Nephron (organoid): ENCODE measurements at regions not wholly inside any gene's neighbourhood (a gene's known extent, or its start where the extent isn't known, plus 50 kb on each side); places are given as distances from the start of the nearest gene placed in this dataset.

Source experiments
- H3K27ac Mint-ChIP-seq, 3 experiments: 2 replicates each; pipeline ENCODE4 v1.8.0; 2020; ENCODE audit warnings: mixed read lengths in 3 of 3, mild to moderate bottlenecking in 2 of 3, moderate library complexity in 1 of 3
- H3K27me3 Mint-ChIP-seq: 2 replicates; pipeline ENCODE4 v1.8.0; 2021; ENCODE audit warnings: low read depth, mild to moderate bottlenecking, moderate library complexity, mixed read lengths
- H3K36me3 Mint-ChIP-seq: 2 replicates; pipeline ENCODE4 v1.8.0; 2020; ENCODE audit warnings: low read depth, mixed read lengths
- H3K4me1 Mint-ChIP-seq: 2 replicates; pipeline ENCODE4 v1.8.0; 2020; ENCODE audit warnings: mixed read lengths
- H3K4me3 Mint-ChIP-seq, 3 experiments: 2 replicates each; pipeline ENCODE4 v1.8.0; 2020; ENCODE audit warnings: mild to moderate bottlenecking in 3 of 3, mixed read lengths in 3 of 3, moderate library complexity in 2 of 3
- H3K9me3 Mint-ChIP-seq: 2 replicates; pipeline ENCODE4 v1.8.0; 2020; ENCODE audit warnings: mixed read lengths
- TF ChIP-seq, protein P1 (sequence below), 3 experiments: fragments of 200-600 bp; sonication (generic); IDR thresholded peaks; one replicate each; pipeline ENCODE4 v1.5.0; 2021; ENCODE audit warnings: antibody characterized with exemption in 3 of 3; ENCODE audit not compliant: unreplicated experiment in 3 of 3

- H3K4me3 Mint-ChIP-seq, result no peak overlapping the region
- no peak overlapping the region for H3K27ac Mint-ChIP-seq
- no peaks in the 10 kb centered on the region for H3K27me3 Mint-ChIP-seq
- H3K4me1 Mint-ChIP-seq, result no peaks in the 10 kb centered on the region
- peaks cover 14% of the 10 kb centered on the region for H3K9me3 Mint-ChIP-seq
- no peaks in the 10 kb centered on the region for H3K36me3 Mint-ChIP-seq
- TF ChIP-seq, protein P1, sequence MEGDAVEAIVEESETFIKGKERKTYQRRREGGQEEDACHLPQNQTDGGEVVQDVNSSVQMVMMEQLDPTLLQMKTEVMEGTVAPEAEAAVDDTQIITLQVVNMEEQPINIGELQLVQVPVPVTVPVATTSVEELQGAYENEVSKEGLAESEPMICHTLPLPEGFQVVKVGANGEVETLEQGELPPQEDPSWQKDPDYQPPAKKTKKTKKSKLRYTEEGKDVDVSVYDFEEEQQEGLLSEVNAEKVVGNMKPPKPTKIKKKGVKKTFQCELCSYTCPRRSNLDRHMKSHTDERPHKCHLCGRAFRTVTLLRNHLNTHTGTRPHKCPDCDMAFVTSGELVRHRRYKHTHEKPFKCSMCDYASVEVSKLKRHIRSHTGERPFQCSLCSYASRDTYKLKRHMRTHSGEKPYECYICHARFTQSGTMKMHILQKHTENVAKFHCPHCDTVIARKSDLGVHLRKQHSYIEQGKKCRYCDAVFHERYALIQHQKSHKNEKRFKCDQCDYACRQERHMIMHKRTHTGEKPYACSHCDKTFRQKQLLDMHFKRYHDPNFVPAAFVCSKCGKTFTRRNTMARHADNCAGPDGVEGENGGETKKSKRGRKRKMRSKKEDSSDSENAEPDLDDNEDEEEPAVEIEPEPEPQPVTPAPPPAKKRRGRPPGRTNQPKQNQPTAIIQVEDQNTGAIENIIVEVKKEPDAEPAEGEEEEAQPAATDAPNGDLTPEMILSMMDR (IDR thresholded peaks at IDR 0.05; ENCODE audit: unreplicated experiment in 3 of 3), result no peak
Measured at GRCh38 chr21:18460979-18461378, 57.4 kb upstream of the TMPRSS15 start.

DNA sequence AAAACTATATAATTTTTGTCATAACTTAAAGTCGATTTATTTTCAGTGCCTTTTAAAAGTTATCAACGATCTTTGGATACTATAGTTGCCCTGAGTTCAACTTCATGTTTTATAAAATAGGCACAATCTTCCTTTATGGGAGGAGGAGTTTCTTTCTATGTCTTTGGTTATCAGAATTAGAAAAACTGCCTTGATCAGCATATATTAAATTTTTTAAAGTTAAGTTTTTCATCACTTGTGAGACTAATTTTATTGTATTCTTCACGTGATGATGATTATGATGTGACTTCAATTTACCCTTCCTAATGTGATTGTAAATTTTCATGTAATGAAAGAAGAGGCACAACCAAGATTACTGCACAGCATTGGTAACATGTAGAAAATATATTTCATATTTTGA lies 58.2 kb upstream of the TMPRSS15 start:
- Mint-ChIP-seq H3K27ac (no peak overlapping the region), H3K27me3 (no peaks in the 10 kb centered on the region), H3K9me3 (peaks cover 14% of the 10 kb centered on the region), H3K36me3 (no peaks in the 10 kb centered on the region), H3K4me3 (no peak overlapping the region), H3K4me1 (no peaks in the 10 kb centered on the region)
- TF ChIP-seq, protein P1 (IDR thresholded peaks at IDR 0.05; ENCODE audit: unreplicated experiment in 3 of 3), result no peak

GRCh38 chr21:18467715-18468114 lies 64.1 kb upstream of the TMPRSS15 start:
- peak overlapping the region in 1 of 3 experiments; percentile 5 for H3K4me3 Mint-ChIP-seq
- H3K27ac Mint-ChIP-seq, result peak overlapping the region; percentile 3 to 39 (median 10)
- peaks cover 6% of the 10 kb centered on the region for H3K4me1 Mint-ChIP-seq
- H3K36me3 Mint-ChIP-seq, result no peaks in the 10 kb centered on the region
- no peaks in the 10 kb centered on the region for H3K27me3 Mint-ChIP-seq
- TF ChIP-seq, protein P1 (IDR thresholded peaks at IDR 0.05; ENCODE audit: unreplicated experiment in 3 of 3), result no peak
- peaks cover 14% of the 10 kb centered on the region for H3K9me3 Mint-ChIP-seq

- TF ChIP-seq, protein P1 (IDR thresholded peaks at IDR 0.05; ENCODE audit: unreplicated experiment in 3 of 3), result no peak
- Mint-ChIP-seq H3K27ac (peak overlapping the region; percentile 63 to 78 (median 72)), H3K4me3 (peak overlapping the region in 2 of 3 experiments; percentile 53 to 71), H3K9me3 (peaks cover 14% of the 10 kb centered on the region), H3K36me3 (no peaks in the 10 kb centered on the region), H3K4me1 (peaks cover 6% of the 10 kb centered on the region), H3K27me3 (no peaks in the 10 kb centered on the region)
Measured at GRCh38 chr21:18468790-18469189, 65.2 kb upstream of the TMPRSS15 start.

DNA sequence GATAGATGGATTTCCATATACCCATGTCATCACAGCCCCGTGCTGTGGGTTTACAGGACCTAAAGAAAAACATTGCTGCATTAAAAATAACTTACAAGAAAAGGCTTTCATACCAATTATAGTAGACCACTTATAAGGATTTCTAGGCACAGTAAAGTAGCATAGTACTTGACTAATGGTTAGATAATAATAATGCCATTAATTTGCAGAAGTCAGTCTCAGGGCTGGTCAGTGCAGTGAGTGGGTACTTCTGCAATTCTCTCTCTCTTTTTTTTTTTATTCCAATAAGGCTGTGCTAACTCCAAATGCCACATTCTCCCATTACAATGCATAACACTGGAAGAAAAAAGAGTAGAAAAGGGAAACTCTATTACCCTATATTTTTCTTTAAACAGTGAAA lies 73.1 kb upstream of the TMPRSS15 start:
- Mint-ChIP-seq H3K4me3 (no peak overlapping the region), H3K9me3 (no peaks in the 10 kb centered on the region), H3K27ac (peak overlapping the region in 2 of 3 experiments; percentile 53 to 59), H3K4me1 (no peaks in the 10 kb centered on the region), H3K27me3 (no peaks in the 10 kb centered on the region), H3K36me3 (no peaks in the 10 kb centered on the region)
- TF ChIP-seq, protein P1 (IDR thresholded peaks at IDR 0.05; ENCODE audit: unreplicated experiment in 3 of 3), result no peak

DNA sequence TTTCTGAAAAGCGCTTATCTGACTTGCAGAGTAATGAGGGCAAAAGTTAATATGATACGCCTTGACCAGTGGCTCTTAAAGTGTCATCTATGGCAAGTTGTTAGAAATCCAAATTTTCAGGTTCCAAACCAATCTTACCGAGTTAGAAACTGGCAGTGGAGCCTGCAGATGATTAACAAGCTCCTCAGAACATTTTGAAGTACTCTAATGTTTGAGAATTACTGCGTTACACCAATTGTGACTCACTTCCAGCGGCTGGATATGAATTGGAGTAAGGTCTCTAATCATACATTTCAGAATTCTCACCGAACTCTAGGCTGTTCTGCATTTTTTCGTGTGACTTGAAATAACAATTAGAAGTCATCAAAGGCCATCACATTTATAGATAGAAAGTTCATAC lies 73.5 kb upstream of the TMPRSS15 start:
- TF ChIP-seq, protein P1 (IDR thresholded peaks at IDR 0.05; ENCODE audit: unreplicated experiment in 3 of 3), result no peak
- Mint-ChIP-seq H3K36me3 (no peaks in the 10 kb centered on the region), H3K4me3 (no peak overlapping the region), H3K27ac (peak overlapping the region in 2 of 3 experiments; percentile 53 to 59), H3K9me3 (no peaks in the 10 kb centered on the region), H3K27me3 (no peaks in the 10 kb centered on the region), H3K4me1 (no peaks in the 10 kb centered on the region)
